ENCODE measurements at regions not wholly inside any gene's neighbourhood (a gene's known extent, or its start where the extent isn't known, plus 50 kb on each side); places are given as distances from the start of the nearest gene placed in this dataset.

GRCh38 chr1:63046539-63046938 lies 262.6 kb downstream of the ATG4C start:
- no peak for TF ChIP-seq SMC3 (conservative IDR thresholded peaks at IDR 0.05; ENCODE audit: poor library complexity)
- TF ChIP-seq RAD21 (conservative IDR thresholded peaks at IDR 0.05) = no peak
- no peak for TF ChIP-seq MXI1 (conservative IDR thresholded peaks at IDR 0.05; ENCODE audit: poor library complexity, severe bottlenecking)
- TF ChIP-seq REST (IDR thresholded peaks at IDR 0.05; ENCODE audit: borderline replicate concordance) = no peak
- TF ChIP-seq EP300 (conservative IDR thresholded peaks at IDR 0.05; ENCODE audit: poor library complexity, severe bottlenecking) = no peak
- TF ChIP-seq POLR2AphosphoS5 (IDR thresholded peaks at IDR 0.05) = no peak
- TF ChIP-seq CTCF (IDR thresholded peaks at IDR 0.05; ENCODE audit: poor library complexity, severe bottlenecking) = no peak
- TF ChIP-seq TAF1 (IDR thresholded peaks at IDR 0.05; ENCODE audit: low read depth) = no peak
- no peak for TF ChIP-seq EZH2 (IDR thresholded peaks at IDR 0.05; ENCODE audit: borderline replicate concordance, insufficient read depth, low read length, poor library complexity, severe bottlenecking)
- Histone ChIP-seq H3K9me3 (ENCODE audit: low read length) (no peaks in the 10 kb centered on the region), H3K27ac (ENCODE audit: low read length) (no peak overlapping the region), H3K4me3 (ENCODE audit: low read length) (no peak overlapping the region), H3K79me2 (replicated peaks; ENCODE audit: insufficient read depth, low read length) (no peaks in the 10 kb centered on the region), H3K9me2 (ENCODE audit: insufficient read depth, low read length) (no peaks in the 10 kb centered on the region), H3K4me2 (ENCODE audit: low read length) (no peak overlapping the region), H3K36me3 (ENCODE audit: insufficient read depth, low read length) (no peaks in the 10 kb centered on the region), H3K9ac (ENCODE audit: low read length) (no peak overlapping the region), H3K27me3 (ENCODE audit: insufficient read depth, low read depth, low read length) (no peaks in the 10 kb centered on the region), H4K20me1 (ENCODE audit: insufficient read depth) (no peaks in the 10 kb centered on the region), H2AFZ (ENCODE audit: low read depth, low read length) (no peak overlapping the region), H3F3A (ENCODE audit: insufficient read depth, low read length, poor library complexity, severe bottlenecking) (no peaks in the 10 kb centered on the region)

- H3K9me3 ChIP-seq (ENCODE audit: low read length) = no peaks in the 10 kb centered on the region
- TF ChIP-seq TAF1 (IDR thresholded peaks at IDR 0.05; ENCODE audit: low read depth) (no peak), POLR2AphosphoS5 (IDR thresholded peaks at IDR 0.05) (no peak), EZH2 (IDR thresholded peaks at IDR 0.05; ENCODE audit: borderline replicate concordance, insufficient read depth, low read length, poor library complexity, severe bottlenecking) (no peak), EP300 (conservative IDR thresholded peaks at IDR 0.05; ENCODE audit: poor library complexity, severe bottlenecking) (no peak), MXI1 (conservative IDR thresholded peaks at IDR 0.05; ENCODE audit: poor library complexity, severe bottlenecking) (no peak), SMC3 (conservative IDR thresholded peaks at IDR 0.05; ENCODE audit: poor library complexity) (no peak), REST (IDR thresholded peaks at IDR 0.05; ENCODE audit: borderline replicate concordance) (no peak), CTCF (IDR thresholded peaks at IDR 0.05; ENCODE audit: poor library complexity, severe bottlenecking) (no peak), RAD21 (conservative IDR thresholded peaks at IDR 0.05) (no peak)
- no peaks in the 10 kb centered on the region for H3K79me2 ChIP-seq (replicated peaks; ENCODE audit: insufficient read depth, low read length)
- no peaks in the 10 kb centered on the region for H3K27me3 ChIP-seq (ENCODE audit: insufficient read depth, low read depth, low read length)
- no peak overlapping the region for H3K4me2 ChIP-seq (ENCODE audit: low read length)
- no peak overlapping the region for H3K9ac ChIP-seq (ENCODE audit: low read length)
- no peaks in the 10 kb centered on the region for H4K20me1 ChIP-seq (ENCODE audit: insufficient read depth)
- no peak overlapping the region for H3K4me3 ChIP-seq (ENCODE audit: low read length)
- H3F3A ChIP-seq (ENCODE audit: insufficient read depth, low read length, poor library complexity, severe bottlenecking) = no peaks in the 10 kb centered on the region
- H3K27ac ChIP-seq (ENCODE audit: low read length) = no peak overlapping the region
- H2AFZ ChIP-seq (ENCODE audit: low read depth, low read length) = no peak overlapping the region
- H3K36me3 ChIP-seq (ENCODE audit: insufficient read depth, low read length) = no peaks in the 10 kb centered on the region
- H3K9me2 ChIP-seq (ENCODE audit: insufficient read depth, low read length) = no peaks in the 10 kb centered on the region
Observed at GRCh38 chr1:63049135-63049534, 265.2 kb downstream of the ATG4C start.

Measured in neural cell (in vitro differentiated cells).